Spleen (tissue), 11 donors: ENCODE measurements at regions not wholly inside any gene's neighbourhood (a gene's known extent, or its start where the extent isn't known, plus 50 kb on each side); places are given as distances from the start of the nearest gene placed in this dataset.

Experiments used
- DNase-seq: peaks from one replicate; pipeline ENCODE4 v3.0.0-alpha.2; 2020
- H3K27ac ChIP-seq, 8 donors: fragments of 200-600 bp; sonication (generic) in 7 of 8; 1 replicate in 4 of 8; 2 replicates in 4 of 8; pipeline versions ENCODE4 v1.5.0 to v1.8.0; 2016 to 2021; ENCODE audit warnings: inconsistent platforms in 4 of 8, mild to moderate bottlenecking in 4 of 8, moderate library complexity in 1 of 8
- H3K27me3 ChIP-seq, 7 donors: fragments of 200-600 bp; sonication (generic) in 6 of 7; replicated peaks in 1 of 7; 1 replicate in 4 of 7; 2 replicates in 3 of 7; pipeline versions ENCODE4 v1.5.0 to v1.8.0; 2016 to 2021; ENCODE audit warnings: inconsistent platforms in 3 of 7, mild to moderate bottlenecking in 1 of 7
- H3K36me3 ChIP-seq, 6 donors: fragments of 200-600 bp; sonication (generic) in 5 of 6; 1 replicate in 4 of 6; 2 replicates in 2 of 6; pipeline versions ENCODE4 v1.5.0 to v1.8.0; 2016 to 2021; ENCODE audit warnings: inconsistent platforms in 2 of 6
- H3K4me1 ChIP-seq, 6 donors: fragments of 200-600 bp; sonication (generic) in 5 of 6; 1 replicate in 3 of 6; 2 replicates in 3 of 6; pipeline versions ENCODE4 v1.5.0 to v1.8.0; 2016 to 2021; ENCODE audit warnings: inconsistent platforms in 3 of 6
- H3K4me3 ChIP-seq, 8 donors: fragments of 200-600 bp; sonication (generic) in 7 of 8; 1 replicate in 4 of 8; 2 replicates in 4 of 8; pipeline versions ENCODE4 v1.5.0 to v1.8.0; 2016 to 2021; ENCODE audit warnings: inconsistent platforms in 4 of 8, mild to moderate bottlenecking in 4 of 8, moderate library complexity in 2 of 8
- H3K9me3 ChIP-seq, 8 donors: fragments of 200-600 bp; sonication (generic) in 7 of 8; 1 replicate in 4 of 8; 2 replicates in 4 of 8; pipeline versions ENCODE4 v1.5.0 to v1.8.0; 2016 to 2021; ENCODE audit warnings: inconsistent platforms in 4 of 8
- CTCF ChIP-seq, 11 experiments: fragments of 200-600 bp in 7 of 11; fragments of 450-650 bp in 4 of 11; sonication (generic) in 4 of 11; IDR thresholded peaks in 8 of 11; conservative IDR thresholded peaks in 3 of 11; 1 replicate in 7 of 11; 2 replicates in 4 of 11; pipeline versions ENCODE4 v1.4.0 to v1.8.0; 2016 to 2021; ENCODE audit warnings: antibody characterized with exemption in 11 of 11, inconsistent platforms in 4 of 11, mild to moderate bottlenecking in 1 of 11
- POLR2A ChIP-seq, 3 donors: fragments of 450-650 bp; IDR thresholded peaks; one replicate each; pipeline ENCODE4 v1.5.1; 2017; ENCODE audit warnings: antibody characterized with exemption in 3 of 3, mild to moderate bottlenecking in 1 of 3
- POLR2AphosphoS5 ChIP-seq, 3 donors: sonication (generic); formaldehyde crosslinking; IDR thresholded peaks; one replicate each; pipeline ENCODE4 v1.5.1; 2017; ENCODE audit warnings: antibody characterized with exemption in 3 of 3
- WGBS, 5 donors: extraction: QIAGEN DNeasy Blood & Tissue Kit in 3 of 5; methylation state at CpG; one replicate each; pipeline versions ENCODE4 v1.1.5 to v1.1.7; 2013 to 2018; 5-methylcytosine and 5-hydroxymethylcytosine counted together
- intact Hi-C: fragments of 100-400 bp; cut with DNase I; formaldehyde crosslinking; loops from one replicate; pipeline ENCODE4 v1.15.0; 2023; ENCODE audit warnings: low total_unique reads
- donor health status: healthy with polysubstance abuse.
- donor health status: DM: no; HTN: no; CAD: no; lungs with moderate emphysema.
- donor health status: DM: no; HTN: no; CAD: no.
- donor health status: Bipolar disorder and iron deficiency.
- donor health status: healthy.
- donor health status: DM: no; HTN: no; CAD: no.
- donor health status: DM: yes; HTN: yes; CAD: no.

- Histone ChIP-seq H3K4me1 (no peaks in the 10 kb centered on the region), H3K27ac (no peak overlapping the region), H3K4me3 (no peak overlapping the region), H3K36me3 (no peaks in the 10 kb centered on the region), H3K27me3 (no peaks in the 10 kb centered on the region), H3K9me3 (peaks cover 0 to 4% (median 0%) of the 10 kb centered on the region in 8 donors)
- no peak for DNase-seq
- WGBS, 5 donors: 32 to 46% (median 38%) methylated on average over 2 of the region's 2 CpGs
- intact Hi-C loops: no loop called here
- TF ChIP-seq POLR2AphosphoS5 (IDR thresholded peaks at IDR 0.05) (no peak), CTCF (IDR thresholded peaks at IDR 0.05 in 8 of 11, conservative IDR thresholded peaks at IDR 0.05 in 3 of 11) (no peak), POLR2A (IDR thresholded peaks at IDR 0.05) (no peak)
Measured at GRCh38 chr14:48584031-48584430, 908.6 kb upstream of the MDGA2 start.

- Histone ChIP-seq H3K27me3 (no peaks in the 10 kb centered on the region), H3K9me3 (peaks cover 0 to 4% (median 0%) of the 10 kb centered on the region in 8 donors), H3K27ac (no peak overlapping the region), H3K4me1 (no peaks in the 10 kb centered on the region), H3K36me3 (no peaks in the 10 kb centered on the region), H3K4me3 (no peak overlapping the region)
- TF ChIP-seq CTCF (IDR thresholded peaks at IDR 0.05 in 8 of 11, conservative IDR thresholded peaks at IDR 0.05 in 3 of 11) (no peak), POLR2A (IDR thresholded peaks at IDR 0.05) (no peak), POLR2AphosphoS5 (IDR thresholded peaks at IDR 0.05) (no peak)
- intact Hi-C loops: no loop called here
- DNase-seq: no peak
- WGBS, 5 donors: 65 to 81% (median 74%) methylated on average over 2 of the region's 2 CpGs
Measured at GRCh38 chr14:48582938-48583337, 907.5 kb upstream of the MDGA2 start.

- no peak overlapping the region for H3K27ac ChIP-seq
- TF ChIP-seq POLR2AphosphoS5 (IDR thresholded peaks at IDR 0.05) (no peak), CTCF (IDR thresholded peaks at IDR 0.05 in 8 of 11, conservative IDR thresholded peaks at IDR 0.05 in 3 of 11) (no peak), POLR2A (IDR thresholded peaks at IDR 0.05) (no peak)
- 79 to 85% (median 82%) methylated on average over 5 of the region's 5 CpGs for WGBS, 5 donors
Measured at GRCh38 chr14:48580692-48581091, 905.3 kb upstream of the MDGA2 start.

GRCh38 chr14:48575772-48576171 lies 900.4 kb upstream of the MDGA2 start:
- intact Hi-C loops: no loop called here
- H3K4me1 ChIP-seq: no peaks in the 10 kb centered on the region
- no peak overlapping the region for H3K4me3 ChIP-seq
- no peak for TF ChIP-seq POLR2A (IDR thresholded peaks at IDR 0.05)
- no peak for TF ChIP-seq POLR2AphosphoS5 (IDR thresholded peaks at IDR 0.05)
- TF ChIP-seq CTCF (IDR thresholded peaks at IDR 0.05 in 8 of 11, conservative IDR thresholded peaks at IDR 0.05 in 3 of 11): no peak
- no peak overlapping the region for H3K27ac ChIP-seq
- DNase-seq: no peak
- no peaks in the 10 kb centered on the region for H3K27me3 ChIP-seq
- H3K9me3 ChIP-seq: peaks cover 0 to 32% (median 17%) of the 10 kb centered on the region in 8 donors
- H3K36me3 ChIP-seq: no peaks in the 10 kb centered on the region
- 33 to 71% (median 67%) methylated on average over 5 to 7 of the region's 7 CpGs for WGBS, 5 donors

More at GRCh38 chr14:48580692-48581091, 905.3 kb upstream of the MDGA2 start:
- Histone ChIP-seq H3K27me3 (no peaks in the 10 kb centered on the region), H3K9me3 (peaks cover 0 to 14% (median 2%) of the 10 kb centered on the region in 8 donors), H3K36me3 (no peaks in the 10 kb centered on the region), H3K4me1 (no peaks in the 10 kb centered on the region), H3K4me3 (no peak overlapping the region)
- intact Hi-C loops: no loop called here
- no peak for DNase-seq
